HCEC 1CT (cell line): ENCODE measurements at regions not wholly inside any gene's neighbourhood (a gene's known extent, or its start where the extent isn't known, plus 50 kb on each side); places are given as distances from the start of the nearest gene placed in this dataset.

Source experiments
- DNase-seq: peaks from one replicate; pipeline ENCODE4 v3.0.0-alpha.2; 2017

DNA sequence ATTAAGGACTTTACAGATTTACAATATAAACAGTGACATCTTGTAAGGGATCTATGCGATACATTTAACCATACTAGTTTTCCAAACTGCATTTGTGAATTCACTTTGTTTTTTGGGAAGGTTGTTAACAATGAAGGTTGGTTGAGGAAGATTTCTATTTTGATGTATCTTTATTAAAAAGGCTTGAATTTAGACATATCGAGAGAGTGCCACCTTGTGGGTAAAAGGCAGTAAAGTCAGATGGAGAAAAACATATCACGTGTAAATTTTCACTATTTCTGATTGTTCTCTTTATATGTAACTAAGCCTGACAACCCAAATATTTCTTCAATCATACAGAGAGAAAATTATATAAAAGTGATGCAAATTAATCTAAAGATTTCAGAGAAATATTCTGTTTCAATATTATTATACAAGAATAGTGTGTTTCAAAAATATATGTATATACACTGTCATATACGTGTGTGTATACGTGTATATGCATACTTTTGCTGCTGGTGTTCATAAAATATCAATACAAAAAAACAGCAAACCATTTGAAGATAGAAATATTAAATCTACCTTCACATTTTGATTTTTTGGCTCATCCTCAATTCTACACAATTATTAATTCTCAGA, 988.6 kb downstream of the SORCS1 start:
- peak; percentile 12 for DNase-seq

- DNase-seq: no peak
These were observed 990.7 kb downstream of the SORCS1 start for GRCh38 chr10:106173838-106174237.

DNA sequence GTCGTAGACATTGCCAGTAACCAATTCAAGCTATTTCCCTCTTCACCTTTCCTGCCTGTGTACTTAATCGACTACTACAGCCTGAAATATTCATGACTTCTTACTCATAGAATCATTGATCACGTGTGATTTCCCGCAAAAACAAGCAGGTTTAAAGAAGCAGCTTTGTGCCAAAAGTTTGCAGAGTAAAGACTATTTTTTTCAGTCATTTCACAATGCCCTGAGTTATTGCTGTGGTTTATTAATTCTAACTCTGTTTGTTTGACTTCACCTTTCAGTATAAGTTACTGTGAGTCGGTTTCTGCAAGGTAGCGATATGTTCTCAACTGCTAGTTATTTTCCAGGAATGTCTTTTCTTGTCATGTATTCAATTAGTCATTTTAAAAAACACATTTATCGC, 995.3 kb downstream of the SORCS1 start:
- no peak for DNase-seq

DNA sequence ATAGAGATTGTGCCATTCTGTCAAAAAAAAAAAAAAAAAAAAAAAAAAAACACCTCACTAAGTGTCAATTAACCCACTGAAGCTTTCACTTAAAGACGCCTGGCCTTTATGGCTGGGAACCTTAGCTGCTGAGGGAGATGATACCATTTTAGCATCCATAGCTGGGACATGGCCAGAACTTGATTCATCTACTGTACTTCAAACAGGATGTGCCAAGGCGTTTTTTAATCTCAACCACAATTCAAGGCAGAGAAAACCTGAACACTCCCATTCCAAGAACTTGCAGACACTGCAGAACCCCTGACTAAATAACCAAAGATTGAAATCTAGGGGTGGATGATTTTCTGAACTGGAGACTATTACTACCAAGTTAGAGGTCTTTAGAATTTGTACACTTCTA, 996.6 kb downstream of the SORCS1 start:
- DNase-seq: no peak

DNA sequence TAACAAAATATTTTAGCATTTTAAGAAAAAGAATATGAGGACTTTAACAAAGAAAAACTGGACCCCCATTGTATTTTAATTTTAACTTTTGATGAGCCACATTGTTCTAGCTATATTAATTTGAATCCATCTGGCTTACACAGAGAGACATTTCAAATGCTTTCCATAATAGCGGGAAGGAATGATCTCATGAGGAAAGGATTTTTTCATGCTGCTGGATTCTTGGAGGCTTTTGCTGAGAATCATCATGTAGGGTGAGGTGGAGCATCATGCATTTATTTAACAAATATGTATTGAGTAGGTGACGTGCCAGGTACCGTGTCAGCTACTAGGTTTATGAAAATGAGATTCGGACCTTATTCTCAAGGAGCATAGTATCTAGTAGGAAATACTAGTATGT, 1006.3 kb downstream of the SORCS1 start:
- no peak for DNase-seq

- no peak for DNase-seq
These were observed 1017.5 kb downstream of the SORCS1 start for GRCh38 chr10:106147021-106147420.

- no peak for DNase-seq
These were observed 1024.6 kb downstream of the SORCS1 start for GRCh38 chr10:106139915-106140314.

DNA sequence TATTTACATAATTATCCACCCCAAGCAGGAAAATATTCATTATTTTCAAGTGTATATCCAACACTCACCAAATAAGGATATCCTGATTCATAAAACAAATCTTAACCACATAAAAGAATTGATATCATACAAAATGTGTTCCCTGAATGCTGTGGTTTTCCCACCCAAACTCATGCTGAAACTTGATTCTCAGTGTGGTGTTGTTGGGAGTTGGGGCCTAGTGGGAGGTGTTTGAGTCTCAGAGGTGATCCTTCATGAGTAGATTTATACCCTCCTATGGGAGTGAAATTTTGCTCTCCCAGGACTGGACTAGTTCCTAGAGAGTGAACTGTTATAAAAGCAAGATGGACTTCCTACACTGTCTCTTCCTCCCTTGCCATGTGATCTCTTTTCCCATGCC, 1028.3 kb downstream of the SORCS1 start:
- no peak for DNase-seq

GRCh38 chr10:106134326-106135000, 1030.0 kb downstream of the SORCS1 start:
- no peak for DNase-seq

DNA sequence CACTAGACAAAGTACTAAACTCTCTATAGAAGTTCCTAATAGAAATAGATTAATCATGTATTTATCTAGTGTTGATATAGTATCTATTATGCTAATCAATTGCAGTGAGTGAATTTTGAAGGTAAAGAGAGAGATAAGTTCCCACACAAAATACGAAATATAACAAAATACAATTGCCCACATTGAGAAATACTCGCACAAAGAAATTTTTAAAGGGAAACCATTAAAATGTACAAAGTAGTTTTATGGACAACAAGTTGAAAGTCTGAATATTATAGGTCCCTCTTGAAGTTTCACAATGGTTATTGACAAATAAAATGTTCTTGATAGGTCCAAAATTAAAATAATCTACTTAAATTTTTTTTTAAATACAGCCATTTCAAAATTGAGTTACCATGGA, 1031.1 kb downstream of the SORCS1 start:
- DNase-seq: no peak

GRCh38 chr10:106132956-106133355, 1031.5 kb downstream of the SORCS1 start:
- DNase-seq: no peak

GRCh38 chr10:106114656-106115186, 1049.8 kb downstream of the SORCS1 start:
- no peak for DNase-seq

DNA sequence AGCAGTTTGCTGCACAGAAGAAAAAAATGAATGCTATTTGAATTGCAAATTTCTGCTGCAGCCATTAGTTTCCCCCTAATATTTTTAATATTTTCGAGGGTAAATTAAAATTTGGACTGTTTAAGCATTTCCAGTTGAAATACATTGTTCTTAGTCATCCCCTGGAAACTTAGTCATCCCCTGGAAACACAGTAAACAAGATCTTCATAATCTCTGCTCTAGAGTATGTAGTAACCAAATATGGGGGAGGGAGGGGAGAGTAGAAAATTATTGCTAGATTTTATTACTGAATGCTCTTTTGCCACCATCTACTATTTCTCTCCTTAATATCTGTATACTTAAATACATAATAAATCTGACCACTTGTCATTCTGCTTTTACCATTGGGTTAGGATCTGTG, 1053.3 kb downstream of the SORCS1 start:
- no peak for DNase-seq

DNA sequence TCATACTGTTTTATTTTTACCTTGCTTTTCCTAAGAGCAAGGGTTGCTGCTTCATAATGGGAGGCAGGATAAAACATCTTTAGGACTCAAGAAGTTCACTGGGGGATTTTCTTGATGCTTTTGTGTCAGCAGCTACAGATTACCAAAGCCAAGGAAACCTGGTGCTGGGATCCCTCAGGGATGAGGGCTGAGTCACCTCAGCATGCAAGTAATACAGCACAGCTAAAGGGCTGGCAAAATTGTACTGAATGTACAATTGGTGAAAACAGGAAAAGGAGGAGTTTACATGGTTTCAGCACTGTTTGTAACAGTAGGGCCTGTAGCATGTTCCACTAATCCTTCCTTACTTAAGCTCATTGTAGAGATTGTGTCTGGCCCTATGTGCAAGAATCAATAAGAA, 1056.8 kb downstream of the SORCS1 start:
- no peak for DNase-seq

GRCh38 chr10:106106114-106106513, 1058.4 kb downstream of the SORCS1 start:
- no peak for DNase-seq

DNA sequence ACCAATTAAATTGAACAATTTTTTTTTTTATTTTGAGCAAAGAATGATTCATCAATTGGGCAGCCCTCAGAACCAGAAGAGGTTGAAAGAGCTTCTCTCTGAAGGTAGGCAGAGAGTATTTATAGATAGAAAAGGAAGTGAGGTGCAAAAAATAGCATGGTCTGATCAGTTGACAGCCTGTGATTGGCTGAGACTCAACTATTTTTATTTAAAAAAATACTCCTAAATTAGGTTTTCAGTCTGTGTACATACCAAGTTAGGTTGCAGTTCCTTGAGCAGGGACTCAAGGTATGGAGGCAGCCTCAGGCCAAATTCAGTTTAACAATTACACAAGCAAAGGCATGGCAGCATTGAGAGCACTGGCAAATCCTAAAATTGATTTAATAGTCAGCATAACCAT, 1074.7 kb downstream of the SORCS1 start:
- DNase-seq: no peak

- DNase-seq: no peak
These were observed 1078.1 kb downstream of the SORCS1 start for GRCh38 chr10:106086391-106086790.

DNA sequence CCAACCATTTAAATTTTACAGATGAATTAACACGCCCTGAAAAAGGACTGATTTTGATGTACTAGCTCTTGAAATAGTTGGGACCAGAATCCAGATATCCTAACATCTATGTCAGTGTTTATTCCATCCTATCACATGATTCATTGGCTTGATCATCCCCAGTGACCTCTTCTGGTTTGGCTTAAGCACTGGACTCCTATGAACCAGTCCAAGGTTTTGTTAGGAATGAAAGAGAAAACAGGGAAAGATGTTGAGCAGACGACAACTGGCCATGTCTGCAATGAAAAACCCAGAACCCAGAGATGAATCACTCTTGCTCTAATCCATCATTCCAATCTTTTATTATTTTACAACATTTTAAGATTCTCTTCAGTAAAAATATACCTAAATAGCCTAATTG, 1080.9 kb downstream of the SORCS1 start:
- no peak for DNase-seq

GRCh38 chr10:106082865-106083264, 1081.6 kb downstream of the SORCS1 start:
- DNase-seq: no peak

- no peak for DNase-seq
These were observed 1085.5 kb downstream of the SORCS1 start for GRCh38 chr10:106078895-106079576.

- DNase-seq: no peak
These were observed 1088.0 kb downstream of the SORCS1 start for GRCh38 chr10:106076496-106076895.

DNA sequence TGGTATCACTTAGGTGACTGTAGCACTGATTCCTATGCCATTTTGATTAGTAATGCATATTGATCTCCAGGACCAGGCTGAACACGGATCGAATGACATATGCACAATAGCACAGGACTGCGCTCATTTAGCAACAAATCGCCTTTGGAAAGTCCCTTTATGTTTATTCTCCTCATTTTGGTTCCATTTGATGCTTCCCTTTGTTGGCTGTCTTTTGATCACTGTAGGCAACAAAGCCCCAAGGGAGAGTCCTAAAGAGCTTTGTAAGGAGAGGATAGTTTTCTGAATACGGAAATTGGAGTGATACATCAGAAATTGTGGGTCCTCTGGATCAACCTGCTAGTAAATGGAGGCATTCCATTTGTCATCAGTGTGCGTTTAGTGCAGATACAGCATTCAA, 1111.4 kb downstream of the SORCS1 start:
- no peak for DNase-seq

GRCh38 chr10:106044503-106044902, 1120.0 kb downstream of the SORCS1 start:
- DNase-seq: no peak

DNA sequence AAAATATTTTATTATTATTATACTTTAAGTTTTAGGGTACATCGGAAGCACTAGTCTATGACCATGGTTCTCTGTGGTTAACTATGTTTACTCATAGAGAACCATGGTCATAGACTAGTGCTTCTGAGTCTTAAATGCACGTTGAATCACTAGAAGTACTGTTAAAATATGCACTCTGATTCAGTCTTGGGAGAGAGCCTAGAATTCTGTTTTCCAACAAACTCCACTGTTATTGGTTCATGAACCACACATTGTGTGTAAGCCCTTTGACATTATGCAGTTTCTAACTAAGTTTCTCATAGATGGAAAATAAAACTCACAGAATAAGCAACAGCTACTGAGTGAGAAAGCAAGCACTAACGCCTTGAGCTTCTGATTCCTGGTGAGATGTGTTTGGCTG, 1120.6 kb downstream of the SORCS1 start:
- DNase-seq: no peak
